Stimulated activated CD4-positive, alpha-beta T cell treated with anti-CD3 and anti-CD28 coated beads, Interleukin-12 subunit alpha, Interleukin-12 subunit beta, amount 100 ng/mL, for 24 hours (primary cell): ENCODE measurements at regions not wholly inside any gene's neighbourhood (a gene's known extent, or its start where the extent isn't known, plus 50 kb on each side); places are given as distances from the start of the nearest gene placed in this dataset.
"Not testable (repeated sequence)": the region's sequence is repeated elsewhere in the genome, so short reads cannot be mapped to it uniquely, and the experiment has no call there.

Experiments
- DNase-seq, 2 experiments: peaks; one replicate each; pipeline ENCODE4 v3.0.0-alpha.2; 2020; ENCODE audit warnings: low read depth in 2 of 2

GRCh38 chr6:112401083-112401482 lies 54.0 kb downstream of the RFPL4B start:
- no peak for DNase-seq

GRCh38 chr6:112407101-112407590 lies 60.0 kb downstream of the RFPL4B start:
- DNase-seq: no peak

- DNase-seq: no peak
Measured at GRCh38 chr6:112408522-112408921, 61.4 kb downstream of the RFPL4B start.

- DNase-seq: no peak
Measured at GRCh38 chr6:112409311-112409710, 62.2 kb downstream of the RFPL4B start.

- DNase-seq: no peak
Measured at GRCh38 chr6:112413780-112414179, 66.7 kb downstream of the RFPL4B start.

- no peak for DNase-seq
Measured at GRCh38 chr6:112415366-112415765, 68.2 kb downstream of the RFPL4B start.

- DNase-seq: no peak
Measured at GRCh38 chr6:112416866-112417265, 69.7 kb downstream of the RFPL4B start.

GRCh38 chr6:112427011-112427410 lies 79.9 kb downstream of the RFPL4B start:
- not testable (repeated sequence) for DNase-seq

- DNase-seq: no peak
Measured at GRCh38 chr6:112427499-112427898, 80.4 kb downstream of the RFPL4B start.

- no peak for DNase-seq
Measured at GRCh38 chr6:112428477-112428876, 81.3 kb downstream of the RFPL4B start.

- DNase-seq: no peak
Measured at GRCh38 chr6:112429226-112429625, 82.1 kb downstream of the RFPL4B start.

- no peak for DNase-seq
Measured at GRCh38 chr6:112431803-112432202, 84.7 kb downstream of the RFPL4B start.

GRCh38 chr6:112432853-112433252 lies 85.7 kb downstream of the RFPL4B start:
- DNase-seq: no peak

- DNase-seq: no peak
Measured at GRCh38 chr6:112433457-112433856, 86.3 kb downstream of the RFPL4B start.

- DNase-seq: no peak
Measured at GRCh38 chr6:112434896-112435435, 87.8 kb downstream of the RFPL4B start.

GRCh38 chr6:112437058-112437457 lies 89.9 kb downstream of the RFPL4B start:
- DNase-seq: no peak

- no peak for DNase-seq
Measured at GRCh38 chr6:112439010-112439409, 91.9 kb downstream of the RFPL4B start.

GRCh38 chr6:112439432-112439831 lies 92.3 kb downstream of the RFPL4B start:
- DNase-seq: no peak

- no peak for DNase-seq
Measured at GRCh38 chr6:112441607-112442006, 94.5 kb downstream of the RFPL4B start.

- no peak for DNase-seq
Measured at GRCh38 chr6:112443179-112444065, 96.3 kb downstream of the RFPL4B start.

- not testable (repeated sequence) for DNase-seq
Measured at GRCh38 chr6:112448786-112449185, 101.7 kb downstream of the RFPL4B start.

GRCh38 chr6:112450663-112451062 lies 103.5 kb downstream of the RFPL4B start:
- DNase-seq: no peak

- no peak for DNase-seq
Measured at GRCh38 chr6:112457886-112458285, 110.8 kb downstream of the RFPL4B start.
